AG04449 (cell line): ENCODE measurements at regions not wholly inside any gene's neighbourhood (a gene's known extent, or its start where the extent isn't known, plus 50 kb on each side); places are given as distances from the start of the nearest gene placed in this dataset.

Source experiments
- CTCF ChIA-PET: fragments of 350-600 bp; formaldehyde crosslinking; extraction: SDS; loops from one replicate; lab custom pipeline; 2021; ENCODE audit warnings: antibody characterized with exemption; lab: Yijun Ruan, JAX
- POLR2A ChIA-PET: fragments of 400-600, 350-600 bp; formaldehyde crosslinking; extraction: SDS; loops from one replicate; lab custom pipeline; 2020; ENCODE audit warnings: antibody characterized with exemption, inconsistent platforms; lab: Yijun Ruan, JAX
- DNase-seq: peaks from one replicate; pipeline ENCODE4 v3.0.0-alpha.2; 2010; ENCODE audit warnings: low read depth, low spot score
- H3K4me3 ChIP-seq: 2 replicates; pipeline ENCODE4 v1.5.1; 2011; ENCODE audit warnings: low read depth, mild to moderate bottlenecking, control low read depth, low read length
- CTCF ChIP-seq: IDR thresholded peaks from one replicate; pipeline ENCODE4 v1.5.1; 2011; ENCODE audit warnings: mild to moderate bottlenecking, moderate library complexity, low read length, control low read depth, inconsistent platforms; ENCODE audit not compliant: insufficient read depth; ENCODE audit errors: missing control alignments

- TF ChIP-seq CTCF: no peak
- POLR2A ChIA-PET: no interaction called here
- CTCF ChIA-PET: interaction anchor here (1.1 kb wide), 1 partner anchor 10 kb away, joined by 3 read pairs; no protein-coding TSS in a partner anchor
Measured at GRCh38 chr20:22322513-22322912, 261.9 kb downstream of the FOXA2 start.

GRCh38 chr20:22321191-22321590 is 263.2 kb downstream of the FOXA2 start:
- no peak for TF ChIP-seq CTCF
- no peak overlapping the region for H3K4me3 ChIP-seq
- POLR2A ChIA-PET: no interaction called here
- no peak for DNase-seq
- CTCF ChIA-PET: no interaction called here

More at GRCh38 chr20:22322513-22322912, 261.9 kb downstream of the FOXA2 start:
- no peak overlapping the region for H3K4me3 ChIP-seq
- DNase-seq: no peak

GRCh38 chr20:22320245-22320915 is 264.0 kb downstream of the FOXA2 start:
- no peak for DNase-seq
- no peak for TF ChIP-seq CTCF
- ChIA-PET POLR2A (no interaction called here), CTCF (interaction anchor here (0.8 kb wide), 1 partner anchor 15 kb away, joined by 3 read pairs; no protein-coding TSS in a partner anchor)
- no peak overlapping the region for H3K4me3 ChIP-seq

GRCh38 chr20:22315771-22316170 is 268.6 kb downstream of the FOXA2 start:
- no peak for DNase-seq
- H3K4me3 ChIP-seq: no peak overlapping the region
- TF ChIP-seq CTCF: no peak
- ChIA-PET CTCF (interaction anchor here (0.5 kb wide), 1 partner anchor 596 kb away, joined by 3 read pairs; no protein-coding TSS in a partner anchor), POLR2A (no interaction called here)

- ChIA-PET CTCF (interaction anchor here (0.5 to 4.3 kb wide), 3 partner anchors 24 to 595 kb away, joined by 3 to 36 read pairs (median 7); no protein-coding TSS in a partner anchor), POLR2A (no interaction called here)
- no peak for TF ChIP-seq CTCF
- no peak for DNase-seq
- H3K4me3 ChIP-seq: no peak overlapping the region
Measured at GRCh38 chr20:22315073-22315472, 269.3 kb downstream of the FOXA2 start.

- no peak overlapping the region for H3K4me3 ChIP-seq
- CTCF ChIA-PET: interaction anchor here (1.0 to 4.3 kb wide), 4 partner anchors 10 to 593 kb away, joined by 3 to 36 read pairs (median 3); no protein-coding TSS in a partner anchor
- POLR2A ChIA-PET: no interaction called here
- DNase-seq: no peak
- peak; percentile 47 for TF ChIP-seq CTCF
Measured at GRCh38 chr20:22312744-22313346, 271.5 kb downstream of the FOXA2 start.
